GM12873 (cell line): ENCODE measurements at regions not wholly inside any gene's neighbourhood (a gene's known extent, or its start where the extent isn't known, plus 50 kb on each side); places are given as distances from the start of the nearest gene placed in this dataset.

Experiments used
- CTCF ChIP-seq: IDR thresholded peaks from 2 replicates; pipeline ENCODE4 v1.5.1; 2012; ENCODE audit warnings: low read depth, mild to moderate bottlenecking, moderate library complexity, low read length, control low read depth; ENCODE audit not compliant: insufficient read depth; ENCODE audit errors: missing control alignments

GRCh38 chr18:55064073-55064472 is 104.8 kb upstream of the CCDC68 start:
- TF ChIP-seq CTCF = no peak

DNA sequence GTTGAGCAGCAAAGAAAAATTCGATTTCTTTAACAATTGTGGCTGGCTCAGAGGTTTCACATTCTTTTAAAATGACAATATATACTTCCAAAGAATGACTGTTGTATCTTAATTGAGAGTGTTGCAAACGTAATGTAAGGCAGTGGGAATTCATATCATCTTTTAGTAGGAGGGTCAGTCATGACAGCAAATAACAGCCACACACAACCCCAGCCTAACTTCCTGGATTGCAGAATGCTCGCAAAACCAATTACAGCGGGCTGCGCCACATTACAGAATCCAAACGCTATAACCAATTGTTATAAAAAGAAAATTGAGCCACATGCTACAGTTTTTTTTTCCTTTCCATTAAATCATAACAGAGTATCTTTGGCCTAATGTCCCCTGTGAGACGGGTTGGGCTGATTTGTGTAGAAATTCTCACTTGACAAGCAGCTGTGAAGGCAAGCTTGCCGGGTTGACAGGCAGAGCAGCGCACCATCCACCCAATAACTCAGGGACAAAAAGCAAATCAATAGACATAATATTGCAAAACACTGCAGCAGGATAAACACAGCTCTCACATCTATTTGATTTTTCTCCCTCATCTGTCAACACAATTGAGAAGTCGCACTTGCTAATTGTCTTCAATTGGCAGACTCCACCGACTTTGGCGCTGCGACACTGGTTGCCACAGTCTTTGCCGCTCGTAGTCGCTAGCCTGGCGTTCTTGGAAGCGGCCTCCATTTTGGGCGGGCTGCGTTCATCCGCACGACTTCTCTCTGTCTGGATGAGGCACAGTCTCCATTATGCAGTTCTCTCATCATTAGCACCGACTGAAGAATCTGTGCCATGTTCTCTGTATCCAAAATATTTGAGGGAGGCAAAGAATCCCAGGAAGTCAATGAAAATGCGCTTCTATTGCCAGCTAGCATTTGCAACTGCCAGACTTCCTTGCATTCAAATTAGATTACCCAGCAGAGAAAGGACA is 95.0 kb upstream of the CCDC68 start:
- TF ChIP-seq CTCF = no peak

DNA sequence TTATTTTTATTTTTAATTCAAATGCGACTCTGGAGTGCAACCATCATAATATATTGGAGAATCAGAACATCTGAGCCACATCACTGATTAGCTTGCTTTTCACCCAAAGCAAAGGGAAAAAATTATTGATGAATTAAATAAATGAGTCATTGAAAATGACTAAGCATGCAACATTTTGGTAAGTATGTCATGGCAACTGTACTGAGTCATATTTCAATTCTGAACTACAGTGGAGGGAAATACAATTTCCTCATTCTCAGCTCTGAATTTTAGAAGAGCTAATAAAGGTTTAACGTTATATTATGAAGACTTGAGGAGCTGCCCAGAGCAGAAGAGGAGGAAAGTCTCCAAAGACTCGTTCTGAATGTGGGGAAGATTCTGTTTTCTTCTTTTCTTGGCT is 89.6 kb upstream of the CCDC68 start:
- no peak for TF ChIP-seq CTCF

GRCh38 chr18:55047546-55047945 is 88.3 kb upstream of the CCDC68 start:
- no peak for TF ChIP-seq CTCF

- no peak for TF ChIP-seq CTCF
These were observed 82.1 kb upstream of the CCDC68 start for GRCh38 chr18:55041366-55041765.

GRCh38 chr18:55038162-55038561 is 78.9 kb upstream of the CCDC68 start:
- no peak for TF ChIP-seq CTCF

DNA sequence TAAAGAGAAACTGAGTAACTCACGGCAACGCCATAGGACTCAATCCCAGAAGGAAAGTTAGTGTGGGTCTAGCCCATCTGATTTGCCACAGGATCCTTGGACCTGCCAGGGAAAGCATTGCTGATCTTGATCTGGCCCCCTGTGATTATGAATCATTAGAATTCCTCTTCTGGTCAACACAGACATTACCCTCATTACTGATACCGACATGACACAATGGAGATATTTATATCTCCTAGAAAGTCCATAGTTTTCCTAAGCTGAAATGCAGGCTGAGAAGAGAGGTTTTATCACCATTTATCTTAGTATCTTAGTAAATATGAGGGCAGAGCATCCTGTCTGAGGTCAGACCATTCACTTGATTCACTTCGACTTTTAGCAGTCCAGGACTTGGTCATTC is 75.5 kb upstream of the CCDC68 start:
- no peak for TF ChIP-seq CTCF
